GM21447 (cell line): ENCODE measurements at regions not wholly inside any gene's neighbourhood (a gene's known extent, or its start where the extent isn't known, plus 50 kb on each side); places are given as distances from the start of the nearest gene placed in this dataset.

Experiments
- ATAC-seq: cut with Tn5 transposase; IDR thresholded peaks from one replicate; pipeline ENCODE4 v1.9.1; 2021; ENCODE audit not compliant: unreplicated experiment

DNA sequence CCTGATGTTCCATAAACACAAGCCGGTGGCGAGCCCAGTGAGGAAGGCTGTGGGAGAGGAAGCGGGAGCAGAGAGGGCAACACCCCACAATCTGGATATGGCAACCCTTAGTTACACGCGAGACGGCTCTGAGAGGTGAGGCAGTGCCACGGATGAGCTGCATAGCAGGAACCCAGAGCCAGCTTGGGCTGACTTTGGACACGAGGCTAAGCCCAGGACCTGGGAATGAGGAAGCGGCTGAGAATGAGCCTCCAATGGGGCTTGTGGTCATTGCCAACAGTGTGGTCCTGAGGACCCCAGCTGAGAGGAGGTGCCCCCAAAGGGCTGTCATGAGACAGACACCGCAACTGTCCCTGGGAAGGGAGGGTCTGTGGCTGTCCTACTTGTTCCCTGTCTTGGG, 160.0 kb upstream of the SMIM23 start:
- ATAC-seq: no peak

DNA sequence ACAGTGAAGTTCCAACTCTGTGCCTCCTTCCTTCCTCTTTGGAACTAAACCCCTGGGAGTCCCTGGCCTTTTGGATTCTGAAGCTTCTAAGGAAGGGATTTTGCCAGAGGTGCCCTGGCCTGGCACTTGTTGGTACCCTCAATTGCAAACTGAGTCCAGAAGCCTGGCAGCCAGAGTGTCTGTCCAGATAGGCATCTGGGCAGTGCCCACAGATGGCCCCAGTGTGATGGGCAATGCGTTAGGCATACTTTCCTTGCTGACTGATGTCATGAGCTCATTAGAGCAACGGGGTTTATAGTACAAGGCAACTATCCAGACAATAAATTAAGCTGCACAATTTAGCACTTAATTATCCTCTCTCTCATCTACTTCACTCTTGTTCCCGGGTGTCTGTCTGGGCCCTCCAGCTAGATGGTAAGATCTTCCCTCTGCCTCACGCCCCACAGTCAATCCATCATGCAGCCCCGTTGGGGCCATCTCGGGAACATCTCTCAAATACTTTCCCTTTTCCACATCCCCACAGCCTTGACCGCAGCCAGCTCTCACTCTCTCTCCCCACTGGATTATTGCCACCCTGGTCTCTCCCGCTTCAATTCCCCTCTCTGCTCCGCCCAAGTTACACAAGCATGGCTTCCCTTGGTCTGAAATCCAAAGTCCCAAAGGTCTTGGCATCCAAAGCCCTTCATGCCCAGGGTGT, 157.5 kb upstream of the SMIM23 start:
- no peak for ATAC-seq

GRCh38 chr5:171628633-171628974, 157.0 kb upstream of the SMIM23 start:
- ATAC-seq: no peak

- ATAC-seq: no peak
These were observed 156.4 kb upstream of the SMIM23 start for GRCh38 chr5:171629221-171629620.

DNA sequence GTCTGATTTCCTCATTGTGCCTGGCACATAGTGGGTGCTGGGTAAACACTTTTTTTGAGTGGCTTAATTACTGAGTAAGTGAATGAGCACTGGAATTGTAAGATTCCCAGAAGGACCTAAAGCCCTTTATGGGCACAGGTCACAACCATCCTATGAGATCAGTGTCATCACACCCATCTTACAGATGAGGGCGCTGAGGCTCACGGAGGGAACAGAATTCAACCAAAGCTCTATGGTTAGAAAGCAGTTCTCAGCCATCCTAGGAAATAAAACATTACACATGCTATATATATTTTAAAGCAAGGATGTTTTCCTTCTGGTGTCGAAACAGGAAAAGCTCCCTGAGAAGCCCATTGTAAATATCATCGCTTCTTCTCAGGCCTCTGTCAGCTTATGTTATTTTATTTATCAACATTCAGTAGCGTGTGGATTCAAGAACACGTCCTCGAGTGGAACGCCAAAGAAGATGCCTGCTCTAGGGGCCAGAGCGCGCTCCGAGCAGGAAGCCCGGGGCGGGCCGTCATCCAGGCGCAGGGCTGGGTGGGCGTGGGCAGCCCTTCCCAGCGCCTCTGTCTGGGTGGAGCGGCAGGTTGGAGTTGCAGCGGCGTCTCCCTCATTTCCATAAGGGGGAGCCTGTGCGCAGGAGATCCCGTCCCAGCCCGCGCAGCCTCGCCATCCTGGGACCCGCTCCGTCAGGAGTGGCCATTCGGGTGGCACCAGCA, 155.8 kb upstream of the SMIM23 start:
- no peak for ATAC-seq

DNA sequence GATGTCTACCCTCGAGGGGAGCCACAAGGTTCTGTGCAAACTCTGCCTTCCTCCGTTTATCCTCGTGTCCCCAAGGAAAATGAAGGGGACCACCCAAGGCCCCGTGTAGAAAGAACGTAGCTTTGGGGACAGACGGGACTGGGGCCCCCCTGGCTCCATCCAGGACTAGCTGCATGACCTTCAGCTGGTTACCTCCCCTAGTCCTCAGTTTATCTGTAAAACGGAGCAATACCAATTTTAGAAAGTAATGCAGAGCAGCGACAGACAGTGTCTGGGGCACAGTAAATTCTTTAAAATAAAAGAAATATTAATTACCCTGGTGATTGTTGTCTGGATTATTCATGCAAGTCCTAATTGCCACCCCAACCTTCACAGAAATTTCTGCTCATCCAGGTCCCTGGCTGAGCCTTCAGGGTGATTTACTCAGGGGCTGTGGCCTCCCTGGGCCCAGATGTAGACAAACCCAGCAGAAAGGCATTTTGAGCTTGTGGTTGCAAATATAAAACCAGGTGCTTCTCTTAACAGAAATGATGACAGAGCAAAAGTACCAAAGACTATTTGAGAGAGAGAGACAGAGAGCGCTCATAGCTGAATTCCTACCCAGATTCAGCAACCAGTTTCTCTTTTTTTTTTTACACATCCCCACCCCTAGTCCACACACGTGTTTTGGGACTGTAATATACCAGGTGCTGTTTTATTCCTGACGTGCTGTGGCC, 155.1 kb upstream of the SMIM23 start:
- no peak for ATAC-seq

DNA sequence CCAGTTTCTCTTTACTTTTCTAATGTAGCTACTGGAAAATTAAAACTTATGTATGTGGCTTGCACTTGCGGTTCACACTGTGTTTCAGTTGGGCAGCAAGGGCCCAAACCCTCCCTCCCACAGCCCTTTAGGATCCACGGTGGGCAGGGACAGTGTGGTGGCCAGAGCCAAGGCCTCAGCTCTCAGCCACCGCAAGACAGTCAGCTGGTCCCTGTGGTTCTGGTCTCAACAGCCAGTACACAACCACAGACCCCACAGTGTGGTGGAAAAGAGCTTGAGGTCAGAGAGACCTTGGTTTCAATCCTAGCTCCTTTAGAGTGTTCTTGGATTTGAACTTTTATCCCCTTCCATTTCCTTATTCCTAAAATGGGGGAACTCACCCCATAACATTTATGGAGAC, 153.0 kb upstream of the SMIM23 start:
- ATAC-seq: no peak

GRCh38 chr5:171633776-171634470, 151.7 kb upstream of the SMIM23 start:
- ATAC-seq: peak; percentile 77

- ATAC-seq: no peak
These were observed 151.1 kb upstream of the SMIM23 start for GRCh38 chr5:171634511-171634910.

GRCh38 chr5:171635028-171635427, 150.6 kb upstream of the SMIM23 start:
- ATAC-seq: no peak

DNA sequence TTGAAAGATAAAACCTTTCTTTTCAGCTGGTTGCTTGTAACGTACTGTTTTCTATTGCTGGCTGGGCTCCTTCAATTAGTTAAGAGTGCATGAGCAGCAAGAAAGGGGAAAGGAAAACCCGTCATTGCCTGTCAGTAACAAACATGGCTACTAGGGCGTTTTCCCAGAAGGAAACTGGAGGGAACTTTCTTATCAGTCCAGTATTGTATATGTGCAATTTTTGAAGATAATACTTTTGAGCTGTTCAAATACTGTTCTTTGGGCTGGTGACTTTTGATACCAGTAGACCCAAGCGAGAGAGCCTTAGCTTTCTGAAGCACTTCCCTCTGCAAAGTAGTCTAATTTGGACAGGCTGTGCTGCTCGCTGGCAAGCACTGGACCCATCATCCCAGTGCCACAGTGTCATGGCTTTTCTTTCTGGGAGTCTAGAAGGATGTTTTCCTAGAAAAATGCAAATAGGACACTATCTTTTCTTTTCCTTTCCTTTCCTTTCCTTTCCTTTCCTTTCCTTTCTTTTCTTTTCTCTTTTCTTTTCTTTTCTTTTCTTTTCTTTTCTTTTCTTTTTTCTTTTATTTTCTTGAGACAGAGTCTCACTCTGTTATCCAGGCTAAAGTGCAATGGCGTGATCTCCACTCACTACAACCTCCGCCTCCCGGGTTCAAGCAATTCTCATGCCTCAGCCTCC, 149.9 kb upstream of the SMIM23 start:
- no peak for ATAC-seq

DNA sequence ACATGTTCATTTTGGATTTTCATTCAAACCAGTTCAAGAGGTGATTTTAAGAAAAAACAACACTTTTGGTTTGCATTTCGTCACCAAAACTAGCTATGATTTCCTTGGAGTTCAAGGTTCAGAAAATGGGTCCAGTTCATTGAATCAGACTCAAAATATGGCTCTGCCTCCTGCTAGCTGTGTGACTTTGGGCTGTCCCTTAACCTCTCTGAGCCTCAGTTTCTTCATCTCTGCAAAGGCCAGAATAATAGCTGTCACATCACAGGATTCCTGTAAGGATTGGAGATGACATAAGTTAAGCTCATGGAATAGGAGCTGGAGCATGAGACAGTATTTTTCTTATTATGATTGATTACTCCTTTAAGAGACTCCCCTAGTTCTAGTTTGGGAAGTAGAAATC, 147.8 kb upstream of the SMIM23 start:
- ATAC-seq: no peak

- ATAC-seq: no peak
These were observed 146.4 kb upstream of the SMIM23 start for GRCh38 chr5:171639205-171639621.

GRCh38 chr5:171639966-171640365, 145.7 kb upstream of the SMIM23 start:
- ATAC-seq: no peak

GRCh38 chr5:171640480-171640879, 145.1 kb upstream of the SMIM23 start:
- ATAC-seq: no peak

DNA sequence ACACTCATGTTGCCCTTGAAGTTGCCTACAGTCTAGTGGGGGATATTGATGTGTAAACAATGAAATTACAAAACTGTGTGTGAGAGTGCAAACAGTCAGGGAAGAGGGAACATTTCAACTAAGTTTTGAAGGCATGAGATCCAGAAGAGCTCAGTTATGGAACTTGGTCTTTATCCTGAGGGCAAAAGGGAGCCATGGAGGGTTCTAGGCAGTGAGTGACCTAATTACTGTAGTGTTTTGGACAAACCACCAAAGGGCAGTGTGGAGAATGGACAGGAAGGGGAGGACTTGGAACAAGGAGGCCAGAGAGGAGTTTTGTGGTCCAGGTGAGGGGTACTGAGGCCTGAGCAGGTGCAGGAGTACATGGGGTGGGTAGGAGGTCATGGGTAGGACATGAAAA, 143.7 kb upstream of the SMIM23 start:
- no peak for ATAC-seq

DNA sequence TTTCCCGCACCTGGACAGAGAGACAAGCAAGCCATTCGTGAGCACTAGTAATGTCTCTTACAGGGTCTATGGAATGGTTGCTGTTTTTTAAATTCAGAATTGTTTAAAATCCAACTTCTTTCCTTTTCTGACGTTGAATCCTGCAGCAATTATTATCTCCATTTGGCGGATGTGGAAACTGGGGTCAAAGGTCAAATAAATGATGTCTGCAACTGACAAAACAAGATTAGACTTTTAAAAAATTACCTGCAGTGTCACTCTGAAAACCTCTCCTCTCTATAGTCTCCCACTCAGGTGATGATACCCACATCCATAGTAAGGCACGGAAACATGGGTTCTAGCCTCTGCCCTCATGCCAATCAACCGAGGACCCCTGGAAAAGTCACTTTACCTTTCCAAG, 142.7 kb upstream of the SMIM23 start:
- no peak for ATAC-seq

- ATAC-seq: no peak
These were observed 141.1 kb upstream of the SMIM23 start for GRCh38 chr5:171644536-171644935.

- ATAC-seq: no peak
These were observed 139.2 kb upstream of the SMIM23 start for GRCh38 chr5:171646102-171647042.
